GM12878 (cell line): ENCODE measurements at regions not wholly inside any gene's neighbourhood (a gene's known extent, or its start where the extent isn't known, plus 50 kb on each side); places are given as distances from the start of the nearest gene placed in this dataset.

Source experiments
- ATAC-seq: fragments of 200-7000 bp; cut with Tn5 transposase; 3 replicates; pipeline ENCODE4 v1.9.1; 2020; ENCODE audit warnings: mild to moderate bottlenecking, moderate library complexity
- BruUV-seq: library from RNA; stranded (reverse); fragments of 400-500 nt; replicated peaks from 2 replicates; lab custom pipeline; 2021; lab: Mats Ljungman, UMichigan
- CTCF ChIA-PET: fragments of 300-600 bp; sonication (Branson Sonifier 250); formaldehyde crosslinking; extraction: SDS; loops from one replicate; lab custom pipeline; 2021; ENCODE audit warnings: inconsistent platforms; lab: Yijun Ruan, JAX
- POLR2A ChIA-PET: fragments of 350-600 bp; formaldehyde crosslinking; extraction: SDS; loops from one replicate; lab custom pipeline; 2021; ENCODE audit warnings: inconsistent platforms; lab: Charles Lee
- RAD21 ChIA-PET: fragments of 300-600 bp; sonication (Branson Sonifier 250); formaldehyde crosslinking; loops from one replicate; lab custom pipeline; 2023; ENCODE audit warnings: antibody characterized with exemption; ENCODE audit not compliant: unreplicated experiment; lab: Charles Lee
- SMC1A ChIA-PET: fragments of 300-600 bp; sonication (Branson Sonifier 250); formaldehyde crosslinking; loops from one replicate; lab custom pipeline; 2023; ENCODE audit not compliant: unreplicated experiment, uncharacterized antibody; lab: Charles Lee
- DNase-seq: peaks from one replicate; pipeline ENCODE4 v3.0.0-alpha.2; 2011; ENCODE audit warnings: low read depth, low spot score
- FAIRE-seq: peaks from 3 replicates; lab custom pipeline; 2011; peaks lifted over from hg19 to GRCh38; lab: Jason Lieb, UNC
- H2AFZ ChIP-seq: 2 replicates; pipeline ENCODE4 v1.6.0; 2011; ENCODE audit warnings: low read depth, low read length, control low read depth; ENCODE audit not compliant: control insufficient read depth
- H3K27ac ChIP-seq: 2 replicates; pipeline ENCODE4 v1.5.1; 2011; ENCODE audit warnings: control low read depth; ENCODE audit not compliant: control insufficient read depth, insufficient read depth
- H3K27me3 ChIP-seq, 2 experiments: replicated peaks in 1 of 2; 2 replicates each; pipeline versions ENCODE4 v1.6.0 to v1.6.1; 2011; ENCODE audit warnings: low read length in 1 of 2; ENCODE audit not compliant: control insufficient read depth in 2 of 2, insufficient read depth in 2 of 2
- H3K36me3 ChIP-seq, 2 experiments: 2 replicates each; pipeline ENCODE4 v1.5.1; 2011; ENCODE audit warnings: low read length in 1 of 2; ENCODE audit not compliant: control insufficient read depth in 2 of 2, insufficient read depth in 2 of 2
- H3K4me1 ChIP-seq: 2 replicates; pipeline ENCODE4 v1.6.1; 2011; ENCODE audit warnings: mild to moderate bottlenecking, low read length, moderate library complexity, mixed read lengths; ENCODE audit not compliant: control insufficient read depth, insufficient read depth
- H3K4me2 ChIP-seq: 2 replicates; pipeline ENCODE4 v1.6.0; 2011; ENCODE audit warnings: control low read depth; ENCODE audit not compliant: control insufficient read depth, insufficient read depth
- H3K4me3 ChIP-seq: fragments of 200-600 bp; sonication (generic); 2 replicates; pipeline ENCODE4 v1.5.1; 2016
- H3K79me2 ChIP-seq: 2 replicates; pipeline ENCODE4 v1.6.0; 2011; ENCODE audit warnings: low read length; ENCODE audit not compliant: control insufficient read depth, insufficient read depth
- H3K9ac ChIP-seq: 2 replicates; pipeline ENCODE4 v1.8.0; 2011; ENCODE audit warnings: low read length, control low read depth, mixed read lengths; ENCODE audit not compliant: control insufficient read depth, insufficient read depth
- H3K9me3 ChIP-seq: replicated peaks from 3 replicates; pipeline ENCODE4 v1.5.1; 2011; ENCODE audit warnings: mild to moderate bottlenecking, low read length; ENCODE audit not compliant: control insufficient read depth, insufficient read depth
- H4K20me1 ChIP-seq: 2 replicates; pipeline ENCODE4 v1.6.0; 2011; ENCODE audit not compliant: control insufficient read depth, insufficient read depth
- BHLHE40 ChIP-seq, 2 experiments: fragments of 450-650 bp in 1 of 2; IDR thresholded peaks; 2 replicates each; pipeline ENCODE4 v1.6.1; 2011 to 2017; ENCODE audit warnings: low read depth in 2 of 2, borderline replicate concordance in 1 of 2, improper control_type of control experiment in 1 of 2, low read length in 1 of 2, mild to moderate bottlenecking in 1 of 2
- CEBPZ ChIP-seq: fragments of 150-350 bp; IDR thresholded peaks from 2 replicates; pipeline ENCODE4 v1.6.1; 2016; ENCODE audit warnings: low read depth, low read length
- E4F1 ChIP-seq: fragments of 450-650 bp; IDR thresholded peaks from 2 replicates; pipeline ENCODE4 v1.6.1; 2018; ENCODE audit warnings: borderline replicate concordance, mild to moderate bottlenecking; ENCODE audit not compliant: partially characterized antibody
- KDM1A ChIP-seq: fragments of 200-600 bp; sonication (generic); IDR thresholded peaks from 2 replicates; pipeline ENCODE4 v1.6.1; 2016; ENCODE audit warnings: borderline replicate concordance
- SMC3 ChIP-seq: IDR thresholded peaks from 2 replicates; pipeline ENCODE4 v1.6.1; 2011; ENCODE audit warnings: low read length, improper control_type of control experiment, borderline replicate concordance
- SREBF2 ChIP-seq: IDR thresholded peaks from 2 replicates; pipeline ENCODE4 v1.6.1; 2012; ENCODE audit warnings: mild to moderate bottlenecking, low read length
- ZBED1 ChIP-seq: IDR thresholded peaks from 2 replicates; pipeline ENCODE4 v1.6.1; 2016; ENCODE audit warnings: borderline replicate concordance
- WGBS: methylation state at CpG from one replicate; pipeline ENCODE4 v1.1.6; 2016; ENCODE audit warnings: low lambda C conversion rate; ENCODE audit not compliant: insufficient replicate concordance, insufficient coverage; ENCODE audit errors: missing lambda C conversion rate; 5-methylcytosine and 5-hydroxymethylcytosine counted together
- in situ Hi-C: fragments of 300-500 bp; cut with MboI; formaldehyde crosslinking; loops from 9 replicates; pipeline ENCODE4 v1.14.3; 2018; ENCODE audit warnings: mixed read lengths
- intact Hi-C: fragments of 100-400 bp; cut with micrococcal nuclease; formaldehyde crosslinking; loops from one replicate; pipeline ENCODE4 v1.14.2; 2022; ENCODE audit not compliant: unreplicated experiment

- no peak for ATAC-seq
- CTCF ChIA-PET = interaction anchor here (1.5 kb wide), 1 partner anchor 83 kb away, joined by 3 read pairs; no protein-coding TSS in a partner anchor
- H3K4me1 ChIP-seq = 0 out of 2 replicates have a peak, but pooled peaks cover 7% of the 10 kb centered on the region
Measured at GRCh38 chr21:43270800-43271301, 102.0 kb downstream of the CRYAA start.

More at GRCh38 chr21:43270800-43271301, 102.0 kb downstream of the CRYAA start:
- FAIRE-seq (no peak), DNase-seq (no peak)
- RAD21 ChIA-PET = no interaction called here
- no peak overlapping the region for H3K9ac ChIP-seq
- in situ Hi-C loops = no loop called here
- no peaks in the 10 kb centered on the region for H4K20me1 ChIP-seq
- TF ChIP-seq E4F1 (no peak), SMC3 (no peak), SREBF2 (no peak), BHLHE40 (IDR thresholded peaks at IDR 0.05; ENCODE audit: borderline replicate concordance in 1 of 2, low read depth in 2 of 2, low read length in 1 of 2) (0 out of 4 replicates have a peak, but pooled peaks of 1 of the 2 experiments have one; percentile 9), CEBPZ (no peak), KDM1A (no peak), ZBED1 (no peak)
- no peaks in the 10 kb centered on the region; a peak in 2 of 4 replicates for H3K27me3 ChIP-seq
- H3K9me3 ChIP-seq = no peaks in the 10 kb centered on the region
- no peak overlapping the region for H3K4me2 ChIP-seq
- no TSS peak for BruUV-seq
- H3K27ac ChIP-seq = no peak overlapping the region
- H3K4me3 ChIP-seq = no peak overlapping the region
- SMC1A ChIA-PET = interaction anchor here (1.0 to 1.4 kb wide), 3 partner anchors 33 to 375 kb away, joined by 3 to 4 read pairs (median 3); no protein-coding TSS in a partner anchor
- 83% methylated on average over 18 of the region's 20 CpGs for whole genome bisulfite sequencing
- intact Hi-C loops = no loop called here
- POLR2A ChIA-PET = no interaction called here
- no peaks in the 10 kb centered on the region for H3K36me3 ChIP-seq
- H3K79me2 ChIP-seq = no peaks in the 10 kb centered on the region
- H2AFZ ChIP-seq = no peak overlapping the region
